ENCODE measurements at regions not wholly inside any gene's neighbourhood (a gene's known extent, or its start where the extent isn't known, plus 50 kb on each side); places are given as distances from the start of the nearest gene placed in this dataset.

DNA sequence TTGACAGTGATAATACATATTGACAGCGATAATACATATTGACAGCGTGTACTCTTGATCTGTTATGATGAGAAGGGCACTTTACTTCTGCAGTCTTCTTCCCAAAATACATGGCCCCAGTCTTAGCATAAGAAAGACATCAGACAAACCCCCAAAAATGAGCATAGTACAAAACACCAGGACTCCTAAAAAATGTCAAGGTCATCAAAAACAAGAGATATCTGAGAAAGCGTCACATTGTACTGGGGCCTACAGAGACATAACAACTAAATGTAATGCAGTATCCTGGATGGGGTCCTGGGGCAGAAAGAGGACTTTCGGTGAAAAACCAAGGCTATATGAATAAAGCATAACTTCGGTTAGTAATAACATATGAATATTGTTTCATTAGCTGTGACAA, 731.5 kb upstream of the SGCG start:
- peaks cover 5% of the 10 kb centered on the region for H3K4me1 ChIP-seq (ENCODE audit: control insufficient read depth, low read depth, low read length)
- no peaks in the 10 kb centered on the region for H3K27me3 ChIP-seq (ENCODE audit: control insufficient read depth, insufficient read depth, low read length)
- H3K4me3 ChIP-seq (ENCODE audit: low read length) = no peak overlapping the region
- H3K36me3 ChIP-seq (ENCODE audit: control insufficient read depth, low read depth, low read length) = no peaks in the 10 kb centered on the region
- no peak overlapping the region for H3K9ac ChIP-seq (ENCODE audit: low read length)
- H3K27ac ChIP-seq (ENCODE audit: low read length) = no peak overlapping the region
- no peaks in the 10 kb centered on the region for H3K9me3 ChIP-seq (ENCODE audit: control insufficient read depth, low read depth, low read length)

DNA sequence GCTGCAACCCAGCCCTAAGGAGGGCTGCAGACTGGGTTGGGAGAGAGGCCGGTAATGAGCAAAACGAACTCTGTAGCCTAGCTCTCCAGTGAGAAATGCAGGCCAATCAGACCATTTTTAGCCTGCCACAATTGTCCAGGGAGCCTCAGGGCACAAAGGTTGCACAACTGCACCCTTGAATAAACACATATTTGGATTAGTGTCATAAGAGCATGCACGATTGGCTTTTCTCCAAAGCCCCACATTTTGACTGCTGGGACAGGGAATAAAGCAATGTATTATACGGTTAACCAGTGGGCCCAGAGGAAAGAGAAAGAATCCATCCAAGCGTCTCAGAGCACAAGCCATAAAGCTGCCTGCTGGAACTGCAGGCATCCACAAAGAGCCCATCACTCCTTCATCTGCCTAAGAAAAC, 729.4 kb upstream of the SGCG start:
- Histone ChIP-seq H3K27ac (ENCODE audit: low read length) (no peak overlapping the region), H3K27me3 (ENCODE audit: control insufficient read depth, insufficient read depth, low read length) (no peaks in the 10 kb centered on the region), H3K4me3 (ENCODE audit: low read length) (no peak overlapping the region), H3K36me3 (ENCODE audit: control insufficient read depth, low read depth, low read length) (no peaks in the 10 kb centered on the region), H3K9me3 (ENCODE audit: control insufficient read depth, low read depth, low read length) (no peaks in the 10 kb centered on the region), H3K4me1 (ENCODE audit: control insufficient read depth, low read depth, low read length) (peaks cover 25% of the 10 kb centered on the region), H3K9ac (ENCODE audit: low read length) (no peak overlapping the region)

DNA sequence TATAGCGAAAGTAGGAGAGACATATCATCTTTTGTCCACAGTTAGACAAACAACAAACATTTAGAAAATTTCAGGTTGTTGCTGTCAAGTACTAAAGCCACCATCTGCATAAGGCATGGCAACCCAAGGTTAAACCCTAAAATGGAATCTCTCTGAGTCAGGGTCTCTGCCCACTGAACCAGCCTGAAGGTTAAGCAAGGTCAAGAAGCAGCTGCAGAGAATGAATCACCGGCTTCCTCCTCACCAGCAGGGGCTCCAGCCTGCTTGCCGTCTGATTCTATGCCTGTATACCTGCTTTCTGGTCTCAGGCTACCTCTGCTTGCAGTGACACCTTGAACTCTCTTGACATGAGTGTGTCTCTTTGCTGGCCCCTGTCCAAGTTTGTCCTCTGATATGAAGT, 726.2 kb upstream of the SGCG start:
- Histone ChIP-seq H3K4me3 (ENCODE audit: low read length) (no peak overlapping the region), H3K27me3 (ENCODE audit: control insufficient read depth, insufficient read depth, low read length) (no peaks in the 10 kb centered on the region), H3K36me3 (ENCODE audit: control insufficient read depth, low read depth, low read length) (no peaks in the 10 kb centered on the region), H3K9ac (ENCODE audit: low read length) (no peak overlapping the region), H3K9me3 (ENCODE audit: control insufficient read depth, low read depth, low read length) (no peaks in the 10 kb centered on the region), H3K4me1 (ENCODE audit: control insufficient read depth, low read depth, low read length) (peaks cover 26% of the 10 kb centered on the region), H3K27ac (ENCODE audit: low read length) (no peak overlapping the region)

DNA sequence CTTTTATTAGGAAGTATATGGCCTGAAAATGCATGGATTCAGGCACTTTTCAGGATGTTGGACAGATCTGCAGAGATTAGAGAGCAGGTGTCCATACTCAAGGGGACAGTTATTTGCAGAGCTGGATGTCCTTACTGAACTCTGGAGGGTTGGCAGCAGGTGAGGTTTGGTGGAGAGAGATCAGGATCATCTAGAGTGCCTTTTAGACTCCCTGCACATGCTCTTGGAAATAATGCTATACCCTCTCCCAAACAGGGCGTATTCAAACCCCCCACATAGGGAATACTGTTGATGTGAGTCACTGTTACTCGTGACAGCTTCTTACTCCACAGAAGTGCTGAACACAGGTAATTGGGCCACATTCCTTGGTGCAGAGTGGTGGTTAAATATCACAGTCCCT, 725.7 kb upstream of the SGCG start:
- no peaks in the 10 kb centered on the region for H3K9me3 ChIP-seq (ENCODE audit: control insufficient read depth, low read depth, low read length)
- H3K4me3 ChIP-seq (ENCODE audit: low read length) = no peak overlapping the region
- no peak overlapping the region for H3K9ac ChIP-seq (ENCODE audit: low read length)
- H3K36me3 ChIP-seq (ENCODE audit: control insufficient read depth, low read depth, low read length) = no peaks in the 10 kb centered on the region
- no peaks in the 10 kb centered on the region for H3K27me3 ChIP-seq (ENCODE audit: control insufficient read depth, insufficient read depth, low read length)
- H3K4me1 ChIP-seq (ENCODE audit: control insufficient read depth, low read depth, low read length) = peaks cover 26% of the 10 kb centered on the region
- no peak overlapping the region for H3K27ac ChIP-seq (ENCODE audit: low read length)

DNA sequence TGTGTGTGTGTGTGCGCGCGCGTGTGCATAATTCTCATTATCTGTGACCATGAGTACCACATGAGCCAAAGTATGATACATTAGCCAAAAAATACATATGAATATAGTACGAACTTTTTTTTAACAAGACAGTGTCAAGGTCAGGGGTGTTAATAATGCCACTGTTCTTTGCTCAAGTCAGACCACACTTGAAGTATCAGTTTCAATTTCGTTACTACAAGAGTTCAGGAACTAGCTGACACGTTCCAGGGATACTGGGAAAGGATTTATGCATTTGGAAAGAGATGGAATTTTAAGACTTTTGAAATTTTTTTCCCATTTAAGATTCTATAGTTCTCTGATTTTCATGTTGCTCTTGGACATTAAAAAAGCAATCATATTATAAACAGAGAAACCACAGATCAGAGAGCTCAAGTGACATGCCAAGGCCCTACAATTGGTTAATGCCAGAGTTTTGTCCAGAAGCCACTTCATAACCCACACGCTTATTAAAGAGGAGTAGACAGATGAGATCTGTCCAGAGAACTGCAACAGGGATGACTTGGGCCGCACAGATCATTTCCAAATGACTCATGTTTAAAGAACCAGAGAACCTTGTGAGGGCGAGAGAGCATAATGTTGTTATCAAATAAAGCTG, 718.8 kb upstream of the SGCG start:
- H3K9ac ChIP-seq (ENCODE audit: low read length) = no peak overlapping the region
- no peak overlapping the region for H3K27ac ChIP-seq (ENCODE audit: low read length)
- H3K4me1 ChIP-seq (ENCODE audit: control insufficient read depth, low read depth, low read length) = no peaks in the 10 kb centered on the region
- no peaks in the 10 kb centered on the region for H3K36me3 ChIP-seq (ENCODE audit: control insufficient read depth, low read depth, low read length)
- H3K4me3 ChIP-seq (ENCODE audit: low read length) = no peak overlapping the region
- H3K9me3 ChIP-seq (ENCODE audit: control insufficient read depth, low read depth, low read length) = no peaks in the 10 kb centered on the region
- no peaks in the 10 kb centered on the region for H3K27me3 ChIP-seq (ENCODE audit: control insufficient read depth, insufficient read depth, low read length)

DNA sequence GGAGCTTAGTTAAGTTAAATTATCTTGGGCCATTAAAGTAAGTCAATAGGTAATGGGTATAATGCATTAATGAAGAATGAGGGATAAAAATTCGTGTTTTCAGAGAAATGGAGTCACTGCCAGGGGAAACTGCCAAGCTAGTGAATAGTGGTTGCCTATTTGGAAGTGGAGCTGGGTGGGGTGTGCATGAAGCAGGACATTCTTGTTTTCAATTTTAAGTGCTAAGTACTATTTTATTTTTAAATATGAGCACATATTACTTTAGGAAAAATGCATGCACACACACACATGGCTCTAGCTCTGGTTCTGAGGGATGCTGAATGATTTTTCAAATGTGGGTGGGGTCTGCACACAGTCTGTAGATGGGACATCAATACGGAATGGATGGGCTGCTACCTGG, 717.7 kb upstream of the SGCG start:
- H3K27ac ChIP-seq (ENCODE audit: low read length) = no peak overlapping the region
- H3K27me3 ChIP-seq (ENCODE audit: control insufficient read depth, insufficient read depth, low read length) = no peaks in the 10 kb centered on the region
- H3K9me3 ChIP-seq (ENCODE audit: control insufficient read depth, low read depth, low read length) = no peaks in the 10 kb centered on the region
- H3K4me1 ChIP-seq (ENCODE audit: control insufficient read depth, low read depth, low read length) = no peaks in the 10 kb centered on the region
- H3K36me3 ChIP-seq (ENCODE audit: control insufficient read depth, low read depth, low read length) = no peaks in the 10 kb centered on the region
- no peak overlapping the region for H3K9ac ChIP-seq (ENCODE audit: low read length)
- H3K4me3 ChIP-seq (ENCODE audit: low read length) = no peak overlapping the region

DNA sequence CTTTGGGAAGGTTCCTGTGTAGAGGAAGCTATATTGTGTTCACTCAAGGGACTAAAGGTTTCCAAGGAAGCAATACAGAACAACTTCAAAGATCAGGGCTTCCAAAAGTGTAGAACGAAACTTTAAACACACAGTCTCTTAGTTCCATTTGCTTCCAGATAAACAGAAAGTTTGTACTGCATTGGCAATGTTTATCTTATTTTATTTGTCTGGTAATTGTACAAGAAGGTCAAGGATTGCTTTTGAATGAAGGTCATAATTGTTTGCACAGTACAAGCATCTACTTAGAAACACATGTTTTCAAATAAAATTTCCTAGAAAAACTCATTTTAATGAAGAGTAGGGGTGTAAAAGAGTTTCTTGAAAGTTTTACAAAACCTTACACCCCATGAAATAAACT, 712.7 kb upstream of the SGCG start:
- H3K9ac ChIP-seq (ENCODE audit: low read length) = no peak overlapping the region
- H3K27me3 ChIP-seq (ENCODE audit: control insufficient read depth, insufficient read depth, low read length) = no peaks in the 10 kb centered on the region
- H3K27ac ChIP-seq (ENCODE audit: low read length) = no peak overlapping the region

DNA sequence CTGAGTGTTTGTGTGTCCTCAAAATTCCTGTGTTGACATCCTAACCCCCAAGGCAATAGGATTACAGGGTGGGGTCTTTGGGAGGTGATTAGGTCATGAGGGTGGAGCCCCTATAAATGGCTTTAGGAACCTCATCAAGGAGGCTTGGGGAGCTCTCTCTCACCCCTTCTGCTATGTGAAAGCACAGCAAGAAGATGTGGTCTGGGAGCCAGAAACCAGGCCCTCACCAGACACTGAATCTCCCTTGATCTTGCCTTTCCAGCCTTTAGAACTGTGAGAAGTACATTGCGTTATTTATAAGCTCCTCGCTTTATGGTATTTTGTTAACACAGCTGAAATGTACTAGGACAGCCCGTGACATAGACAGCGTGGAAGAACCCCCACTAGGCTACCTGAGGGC, 712.0 kb upstream of the SGCG start:
- Histone ChIP-seq H3K9ac (ENCODE audit: low read length) (no peak overlapping the region), H3K36me3 (ENCODE audit: control insufficient read depth, low read depth, low read length) (no peaks in the 10 kb centered on the region), H3K9me3 (ENCODE audit: control insufficient read depth, low read depth, low read length) (no peaks in the 10 kb centered on the region), H3K4me1 (ENCODE audit: control insufficient read depth, low read depth, low read length) (no peaks in the 10 kb centered on the region), H3K4me3 (ENCODE audit: low read length) (no peak overlapping the region), H3K27me3 (ENCODE audit: control insufficient read depth, insufficient read depth, low read length) (no peaks in the 10 kb centered on the region), H3K27ac (ENCODE audit: low read length) (no peak overlapping the region)

More for the DNA sequence above, 712.7 kb upstream of the SGCG start:
- Histone ChIP-seq H3K4me3 (ENCODE audit: low read length) (no peak overlapping the region), H3K4me1 (ENCODE audit: control insufficient read depth, low read depth, low read length) (no peaks in the 10 kb centered on the region), H3K36me3 (ENCODE audit: control insufficient read depth, low read depth, low read length) (no peaks in the 10 kb centered on the region), H3K9me3 (ENCODE audit: control insufficient read depth, low read depth, low read length) (no peaks in the 10 kb centered on the region)

DNA sequence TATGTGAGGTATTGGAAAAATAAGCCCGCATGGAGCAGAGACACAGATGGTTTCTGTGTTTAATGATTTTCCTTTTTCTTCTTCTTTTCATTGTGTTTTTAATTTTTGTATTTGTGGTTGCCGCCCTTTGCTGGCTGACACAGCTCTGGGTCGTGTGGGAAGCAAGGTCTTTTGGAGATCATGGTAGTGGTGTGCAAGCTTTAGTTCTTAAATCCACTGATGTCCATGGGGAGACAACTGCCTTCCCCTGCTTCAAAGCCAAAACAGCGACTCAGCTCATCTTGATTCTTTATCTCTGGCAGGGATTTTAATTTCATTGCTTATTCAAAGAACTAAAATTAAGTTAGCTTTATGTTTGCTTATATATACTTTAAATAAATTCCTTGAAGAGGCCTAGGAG, 711.3 kb upstream of the SGCG start:
- H3K9me3 ChIP-seq (ENCODE audit: control insufficient read depth, low read depth, low read length) = no peaks in the 10 kb centered on the region
- no peaks in the 10 kb centered on the region for H3K27me3 ChIP-seq (ENCODE audit: control insufficient read depth, insufficient read depth, low read length)
- H3K27ac ChIP-seq (ENCODE audit: low read length) = no peak overlapping the region
- H3K4me3 ChIP-seq (ENCODE audit: low read length) = no peak overlapping the region
- no peak overlapping the region for H3K9ac ChIP-seq (ENCODE audit: low read length)
- H3K4me1 ChIP-seq (ENCODE audit: control insufficient read depth, low read depth, low read length) = no peaks in the 10 kb centered on the region
- no peaks in the 10 kb centered on the region for H3K36me3 ChIP-seq (ENCODE audit: control insufficient read depth, low read depth, low read length)

DNA sequence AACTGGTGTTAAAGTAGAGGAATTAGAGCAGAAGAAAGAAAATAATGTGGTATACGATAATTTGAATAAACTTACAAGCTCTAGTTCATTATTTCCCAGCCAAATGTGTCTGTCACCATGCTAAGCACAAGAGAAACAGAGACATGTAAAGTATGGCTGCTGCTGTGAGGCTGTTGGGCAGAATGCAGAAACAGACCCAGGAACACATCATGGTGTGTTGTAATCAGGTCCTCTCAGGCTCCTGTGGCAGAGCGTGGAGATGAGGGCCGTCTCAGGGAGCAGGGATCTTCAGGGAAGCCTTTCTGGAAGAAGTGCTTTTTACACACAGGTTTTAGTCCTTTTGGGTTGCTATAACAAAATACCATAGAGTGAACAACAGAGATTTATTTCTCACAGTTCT, 710.7 kb upstream of the SGCG start:
- Histone ChIP-seq H3K36me3 (ENCODE audit: control insufficient read depth, low read depth, low read length) (no peaks in the 10 kb centered on the region), H3K4me3 (ENCODE audit: low read length) (no peak overlapping the region), H3K9me3 (ENCODE audit: control insufficient read depth, low read depth, low read length) (no peaks in the 10 kb centered on the region), H3K4me1 (ENCODE audit: control insufficient read depth, low read depth, low read length) (no peaks in the 10 kb centered on the region), H3K9ac (ENCODE audit: low read length) (no peak overlapping the region), H3K27me3 (ENCODE audit: control insufficient read depth, insufficient read depth, low read length) (no peaks in the 10 kb centered on the region), H3K27ac (ENCODE audit: low read length) (no peak overlapping the region)

DNA sequence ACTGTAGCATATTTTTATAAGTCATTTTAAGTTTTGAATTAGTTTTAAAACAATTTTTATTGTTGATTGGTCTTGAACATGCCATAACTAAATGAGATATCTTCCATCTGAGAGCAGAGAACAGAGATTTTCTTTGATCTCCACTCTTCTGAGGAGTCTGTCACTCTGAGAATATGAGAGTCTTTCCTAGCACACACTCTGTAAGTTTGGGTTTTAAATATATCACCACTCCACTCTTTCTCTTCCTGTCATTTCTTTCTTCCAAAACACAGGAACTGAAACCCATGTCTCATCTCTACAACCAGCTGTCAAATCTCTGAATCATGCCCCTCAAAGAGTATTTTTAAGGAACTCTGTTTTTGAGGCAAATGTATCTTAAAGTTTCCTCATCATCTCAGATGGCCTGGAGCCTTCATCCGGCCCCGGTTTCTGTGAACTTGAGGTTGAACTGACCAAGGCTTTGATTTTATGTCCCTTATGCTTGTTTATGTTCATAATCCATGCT, 698.2 kb upstream of the SGCG start:
- Histone ChIP-seq H3K27ac (ENCODE audit: low read length) (no peak overlapping the region), H3K4me1 (ENCODE audit: control insufficient read depth, low read depth, low read length) (no peaks in the 10 kb centered on the region), H3K9ac (ENCODE audit: low read length) (no peak overlapping the region), H3K9me3 (ENCODE audit: control insufficient read depth, low read depth, low read length) (no peaks in the 10 kb centered on the region), H3K27me3 (ENCODE audit: control insufficient read depth, insufficient read depth, low read length) (no peaks in the 10 kb centered on the region), H3K4me3 (ENCODE audit: low read length) (no peak overlapping the region), H3K36me3 (ENCODE audit: control insufficient read depth, low read depth, low read length) (no peaks in the 10 kb centered on the region)

DNA sequence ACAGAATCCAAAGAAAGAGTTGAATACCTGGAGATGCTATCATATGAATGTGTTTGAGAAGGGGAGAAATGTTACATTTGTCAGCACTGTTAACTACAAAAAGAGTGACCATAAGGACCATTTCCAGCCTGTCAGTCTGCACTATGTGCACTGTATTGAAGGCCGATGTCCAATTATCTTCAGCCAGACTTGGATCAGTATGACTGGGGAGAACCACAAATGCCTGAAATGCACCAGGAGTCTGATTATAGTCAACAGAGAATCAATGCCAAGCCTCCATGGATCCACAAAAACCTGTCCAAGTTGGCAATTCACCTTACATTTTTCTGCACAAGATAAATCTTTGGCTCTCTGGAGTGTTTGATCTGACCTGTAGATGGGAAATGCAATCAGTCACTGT, 697.5 kb upstream of the SGCG start:
- H3K9ac ChIP-seq (ENCODE audit: low read length) = no peak overlapping the region
- no peaks in the 10 kb centered on the region for H3K9me3 ChIP-seq (ENCODE audit: control insufficient read depth, low read depth, low read length)
- H3K27me3 ChIP-seq (ENCODE audit: control insufficient read depth, insufficient read depth, low read length) = no peaks in the 10 kb centered on the region
- H3K4me3 ChIP-seq (ENCODE audit: low read length) = no peak overlapping the region
- no peaks in the 10 kb centered on the region for H3K36me3 ChIP-seq (ENCODE audit: control insufficient read depth, low read depth, low read length)
- H3K4me1 ChIP-seq (ENCODE audit: control insufficient read depth, low read depth, low read length) = no peaks in the 10 kb centered on the region
- H3K27ac ChIP-seq (ENCODE audit: low read length) = no peak overlapping the region
